OCI-LY1 (cell line): ENCODE measurements at regions not wholly inside any gene's neighbourhood (a gene's known extent, or its start where the extent isn't known, plus 50 kb on each side); places are given as distances from the start of the nearest gene placed in this dataset.

Source experiments
- EZH2 ChIP-seq: fragments of 200-600 bp; sonication (generic), shearing (Covaris generic); IDR thresholded peaks from 2 replicates; pipeline ENCODE4 v1.8.0; 2017; ENCODE audit warnings: borderline replicate concordance, mixed run types, mild to moderate bottlenecking, antibody characterized with exemption, low read length, moderate library complexity, mixed read lengths
- TF ChIP-seq, protein P1 (sequence below): fragments of 200-600 bp; sonication (generic), shearing (Covaris generic); IDR thresholded peaks from 2 replicates; pipeline ENCODE4 v1.5.1; 2017; ENCODE audit warnings: mild to moderate bottlenecking, antibody characterized with exemption, low read length, moderate library complexity, mixed read lengths

DNA sequence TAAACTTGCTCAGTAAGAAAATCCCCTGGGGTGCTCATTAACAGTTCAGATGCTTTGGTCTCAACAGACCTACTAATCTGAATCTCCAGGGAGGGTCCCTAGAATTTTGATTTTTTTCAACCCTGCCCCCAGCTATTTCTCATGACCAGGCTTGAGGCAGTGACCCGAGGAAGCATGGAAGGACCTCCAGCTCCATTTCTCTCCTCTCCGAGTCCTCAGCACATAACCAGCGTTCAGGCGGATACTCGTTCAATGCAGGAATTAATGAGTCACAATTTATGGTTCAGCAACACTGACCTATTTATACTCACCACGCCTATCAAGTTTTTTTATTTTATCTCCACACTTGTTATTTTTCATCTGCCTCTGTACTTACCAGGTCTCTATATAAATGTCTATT is 369.2 kb upstream of the CDH4 start:
- TF ChIP-seq, protein P1, sequence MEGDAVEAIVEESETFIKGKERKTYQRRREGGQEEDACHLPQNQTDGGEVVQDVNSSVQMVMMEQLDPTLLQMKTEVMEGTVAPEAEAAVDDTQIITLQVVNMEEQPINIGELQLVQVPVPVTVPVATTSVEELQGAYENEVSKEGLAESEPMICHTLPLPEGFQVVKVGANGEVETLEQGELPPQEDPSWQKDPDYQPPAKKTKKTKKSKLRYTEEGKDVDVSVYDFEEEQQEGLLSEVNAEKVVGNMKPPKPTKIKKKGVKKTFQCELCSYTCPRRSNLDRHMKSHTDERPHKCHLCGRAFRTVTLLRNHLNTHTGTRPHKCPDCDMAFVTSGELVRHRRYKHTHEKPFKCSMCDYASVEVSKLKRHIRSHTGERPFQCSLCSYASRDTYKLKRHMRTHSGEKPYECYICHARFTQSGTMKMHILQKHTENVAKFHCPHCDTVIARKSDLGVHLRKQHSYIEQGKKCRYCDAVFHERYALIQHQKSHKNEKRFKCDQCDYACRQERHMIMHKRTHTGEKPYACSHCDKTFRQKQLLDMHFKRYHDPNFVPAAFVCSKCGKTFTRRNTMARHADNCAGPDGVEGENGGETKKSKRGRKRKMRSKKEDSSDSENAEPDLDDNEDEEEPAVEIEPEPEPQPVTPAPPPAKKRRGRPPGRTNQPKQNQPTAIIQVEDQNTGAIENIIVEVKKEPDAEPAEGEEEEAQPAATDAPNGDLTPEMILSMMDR: no peak
- no peak for TF ChIP-seq EZH2
